GM12875 (cell line): ENCODE measurements at regions not wholly inside any gene's neighbourhood (a gene's known extent, or its start where the extent isn't known, plus 50 kb on each side); places are given as distances from the start of the nearest gene placed in this dataset.
"Not testable (repeated sequence)": the region's sequence is repeated elsewhere in the genome, so short reads cannot be mapped to it uniquely, and the experiment has no call there.

Experiments used
- H3K4me3 ChIP-seq: one replicate; pipeline ENCODE4 v1.5.1; 2011; ENCODE audit warnings: low read depth, low read length, control low read depth
- CTCF ChIP-seq: IDR thresholded peaks from 2 replicates; pipeline ENCODE4 v1.5.1; 2011; ENCODE audit warnings: low read depth, mild to moderate bottlenecking, control low read depth, inconsistent platforms, low read length, moderate library complexity, borderline replicate concordance; ENCODE audit not compliant: insufficient read depth

GRCh38 chr12:4151362-4152121, 122.0 kb upstream of the CCND2 start:
- no peak for TF ChIP-seq CTCF
- H3K4me3 ChIP-seq: no peak overlapping the region

GRCh38 chr12:4150355-4150754, 123.2 kb upstream of the CCND2 start:
- H3K4me3 ChIP-seq: not testable (repeated sequence)

- no peak for TF ChIP-seq CTCF
- H3K4me3 ChIP-seq: no peak overlapping the region
Measured at GRCh38 chr12:4148418-4149056, 125.0 kb upstream of the CCND2 start.

GRCh38 chr12:4147031-4147481, 126.5 kb upstream of the CCND2 start:
- no peak overlapping the region for H3K4me3 ChIP-seq
- TF ChIP-seq CTCF: no peak

GRCh38 chr12:4145990-4146859, 127.3 kb upstream of the CCND2 start:
- TF ChIP-seq CTCF: no peak
- no peak overlapping the region for H3K4me3 ChIP-seq

GRCh38 chr12:4144676-4145075, 128.9 kb upstream of the CCND2 start:
- no peak overlapping the region for H3K4me3 ChIP-seq
- TF ChIP-seq CTCF: no peak

GRCh38 chr12:4143896-4144295, 129.7 kb upstream of the CCND2 start:
- no peak overlapping the region for H3K4me3 ChIP-seq
- TF ChIP-seq CTCF: peak; percentile 29; the same call in 1 of the 2 replicates
